Testis (tissue), 2 donors: ENCODE measurements at regions not wholly inside any gene's neighbourhood (a gene's known extent, or its start where the extent isn't known, plus 50 kb on each side); places are given as distances from the start of the nearest gene placed in this dataset.

Experiments
- DNase-seq: peaks from one replicate; pipeline ENCODE4 v3.0.0-alpha.2; 2019
- H3K27ac ChIP-seq, 2 donors: fragments of 200-600 bp; sonication (generic); one replicate each; pipeline ENCODE4 v1.5.1; 2019
- H3K27me3 ChIP-seq: fragments of 200-600 bp; sonication (generic); one replicate; pipeline ENCODE4 v1.5.1; 2019
- H3K36me3 ChIP-seq: fragments of 200-600 bp; sonication (generic); one replicate; pipeline ENCODE4 v1.5.1; 2017; ENCODE audit warnings: low read depth; ENCODE audit errors: missing control alignments
- H3K4me1 ChIP-seq: fragments of 200-600 bp; sonication (generic); one replicate; pipeline ENCODE4 v1.5.1; 2019
- H3K4me3 ChIP-seq, 2 donors: fragments of 200-600 bp; sonication (generic); one replicate each; pipeline ENCODE4 v1.5.1; 2017 to 2019
- H3K9me3 ChIP-seq: fragments of 200-600 bp; sonication (generic); one replicate; pipeline ENCODE4 v1.5.1; 2017
- POLR2A ChIP-seq: fragments of 450-650 bp; IDR thresholded peaks from one replicate; pipeline ENCODE4 v1.6.1; 2017; ENCODE audit warnings: antibody characterized with exemption, mild to moderate bottlenecking, moderate library complexity
- WGBS, 2 donors: methylation state at CpG; one replicate each; pipeline ENCODE4 v1.1.5; 2018; 5-methylcytosine and 5-hydroxymethylcytosine counted together
- intact Hi-C: fragments of 100-400 bp; cut with DNase I; formaldehyde crosslinking; loops from one replicate; pipeline ENCODE4 v1.15.1; 2023; ENCODE audit warnings: low total_unique reads
- TF ChIP-seq, protein P1 (sequence below), 3 experiments: fragments of 450-650 bp in 2 of 3; fragments of 200-600 bp in 1 of 3; sonication (generic) in 1 of 3; IDR thresholded peaks; one replicate each; pipeline ENCODE4 v1.5.1; 2016 to 2019; ENCODE audit warnings: antibody characterized with exemption in 3 of 3, mild to moderate bottlenecking in 2 of 3, moderate library complexity in 1 of 3

DNA sequence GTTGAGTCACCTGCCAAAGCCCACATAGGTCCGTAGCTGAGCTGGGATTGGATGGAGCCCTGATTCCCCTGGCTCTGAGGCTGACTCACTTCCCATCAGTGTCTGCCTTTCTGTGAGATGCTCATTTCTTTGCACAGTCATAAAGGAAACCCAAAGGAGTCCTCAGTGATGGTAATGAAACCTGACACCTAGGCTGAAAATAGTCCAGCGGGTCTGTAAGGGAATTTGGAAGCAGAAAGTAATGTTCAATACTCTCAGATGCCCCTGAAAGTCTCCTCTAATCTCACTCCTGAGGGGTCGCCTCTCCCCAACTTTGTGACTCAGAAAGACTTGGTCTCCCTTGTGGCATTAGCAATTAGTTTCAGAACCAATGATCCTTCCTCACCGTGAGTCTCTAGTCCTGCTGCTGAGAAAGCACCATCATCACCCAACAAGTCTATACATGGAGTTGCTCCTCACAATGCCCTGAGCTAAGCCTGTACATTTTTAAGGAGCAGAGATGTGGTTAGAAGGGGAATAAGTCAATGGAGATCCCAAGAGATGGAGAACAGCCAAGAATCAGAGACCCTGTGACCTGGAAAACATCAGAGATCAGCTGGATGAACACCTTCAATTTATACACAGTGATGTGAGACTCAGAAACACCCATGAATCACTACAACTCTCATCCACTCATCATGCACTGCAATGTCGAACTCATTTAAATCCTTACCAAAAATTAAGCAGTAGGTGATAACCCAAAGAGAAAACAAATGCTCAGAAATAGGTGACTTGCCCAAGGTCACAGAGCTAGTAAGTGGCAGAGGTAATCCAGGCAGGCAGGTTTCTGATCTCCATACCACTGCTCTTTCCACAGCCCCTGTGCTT is 219.0 kb upstream of the CPEB2 start:
- no peak overlapping the region for H3K27ac ChIP-seq
- no peak for DNase-seq
- no peaks in the 10 kb centered on the region for H3K27me3 ChIP-seq
- intact Hi-C loops: no loop called here
- H3K4me3 ChIP-seq: no peak overlapping the region
- H3K4me1 ChIP-seq: no peaks in the 10 kb centered on the region
- WGBS, 2 donors: 67 to 72% methylated on average over 5 of the region's 5 CpGs
- no peaks in the 10 kb centered on the region for H3K36me3 ChIP-seq
- no peaks in the 10 kb centered on the region for H3K9me3 ChIP-seq
- TF ChIP-seq, protein P1, sequence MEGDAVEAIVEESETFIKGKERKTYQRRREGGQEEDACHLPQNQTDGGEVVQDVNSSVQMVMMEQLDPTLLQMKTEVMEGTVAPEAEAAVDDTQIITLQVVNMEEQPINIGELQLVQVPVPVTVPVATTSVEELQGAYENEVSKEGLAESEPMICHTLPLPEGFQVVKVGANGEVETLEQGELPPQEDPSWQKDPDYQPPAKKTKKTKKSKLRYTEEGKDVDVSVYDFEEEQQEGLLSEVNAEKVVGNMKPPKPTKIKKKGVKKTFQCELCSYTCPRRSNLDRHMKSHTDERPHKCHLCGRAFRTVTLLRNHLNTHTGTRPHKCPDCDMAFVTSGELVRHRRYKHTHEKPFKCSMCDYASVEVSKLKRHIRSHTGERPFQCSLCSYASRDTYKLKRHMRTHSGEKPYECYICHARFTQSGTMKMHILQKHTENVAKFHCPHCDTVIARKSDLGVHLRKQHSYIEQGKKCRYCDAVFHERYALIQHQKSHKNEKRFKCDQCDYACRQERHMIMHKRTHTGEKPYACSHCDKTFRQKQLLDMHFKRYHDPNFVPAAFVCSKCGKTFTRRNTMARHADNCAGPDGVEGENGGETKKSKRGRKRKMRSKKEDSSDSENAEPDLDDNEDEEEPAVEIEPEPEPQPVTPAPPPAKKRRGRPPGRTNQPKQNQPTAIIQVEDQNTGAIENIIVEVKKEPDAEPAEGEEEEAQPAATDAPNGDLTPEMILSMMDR (IDR thresholded peaks at IDR 0.05): no peak
- no peak for TF ChIP-seq POLR2A

DNA sequence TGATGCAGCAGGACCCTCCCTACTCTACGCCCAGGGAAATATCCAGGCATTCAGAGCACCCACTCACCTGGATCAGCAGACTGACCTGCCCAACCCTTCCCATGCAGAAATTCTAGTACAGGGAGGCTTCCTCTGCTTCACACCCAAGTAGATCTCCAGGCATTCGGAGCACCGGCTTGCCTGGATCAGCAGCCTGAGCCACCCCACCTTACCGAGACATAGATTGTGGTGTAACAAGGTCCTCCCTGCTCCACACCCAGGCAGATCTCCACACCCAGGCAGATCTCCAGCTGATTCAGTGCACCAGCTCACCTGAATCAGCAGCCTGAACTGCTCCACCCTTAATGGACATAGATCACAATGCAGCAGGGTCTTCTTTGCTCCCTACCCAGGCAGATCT is 215.1 kb upstream of the CPEB2 start:
- H3K27me3 ChIP-seq: no peaks in the 10 kb centered on the region
- no peak for DNase-seq
- H3K36me3 ChIP-seq: no peaks in the 10 kb centered on the region
- 43 to 72% methylated on average over 2 to 4 of the region's 4 CpGs for WGBS, 2 donors
- no peak overlapping the region for H3K4me3 ChIP-seq
- no peak for TF ChIP-seq POLR2A
- TF ChIP-seq, protein P1 (IDR thresholded peaks at IDR 0.05): no peak
- no peaks in the 10 kb centered on the region for H3K9me3 ChIP-seq
- H3K27ac ChIP-seq: no peak overlapping the region
- H3K4me1 ChIP-seq: no peaks in the 10 kb centered on the region
- intact Hi-C loops: no loop called here

DNA sequence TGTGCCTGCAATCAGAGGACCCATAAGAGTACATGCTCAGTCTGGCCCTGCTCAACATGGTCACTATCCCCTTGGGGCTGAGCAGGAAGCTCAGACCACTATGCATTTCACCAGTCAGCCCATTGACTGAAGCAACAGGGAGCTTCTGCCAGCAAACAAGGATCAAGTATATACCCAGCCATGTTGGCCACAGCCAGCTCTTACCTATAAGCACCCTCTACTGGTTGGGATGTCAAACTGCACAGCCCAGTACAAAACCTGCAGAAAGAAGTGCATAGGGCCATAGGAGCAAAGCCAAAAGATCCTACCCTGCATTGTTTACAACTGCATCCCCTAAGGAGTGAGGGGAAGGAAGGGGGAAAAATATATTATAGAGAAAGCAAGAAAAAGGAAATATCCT is 214.4 kb upstream of the CPEB2 start:
- Histone ChIP-seq H3K27me3 (no peaks in the 10 kb centered on the region), H3K4me3 (no peak overlapping the region), H3K4me1 (no peaks in the 10 kb centered on the region), H3K27ac (no peak overlapping the region), H3K9me3 (no peaks in the 10 kb centered on the region), H3K36me3 (no peaks in the 10 kb centered on the region)
- intact Hi-C loops: no loop called here
- DNase-seq: peak; percentile 28
- no peak for TF ChIP-seq POLR2A
- TF ChIP-seq, protein P1 (IDR thresholded peaks at IDR 0.05): peak in 1 of 3 experiments; percentile 30

DNA sequence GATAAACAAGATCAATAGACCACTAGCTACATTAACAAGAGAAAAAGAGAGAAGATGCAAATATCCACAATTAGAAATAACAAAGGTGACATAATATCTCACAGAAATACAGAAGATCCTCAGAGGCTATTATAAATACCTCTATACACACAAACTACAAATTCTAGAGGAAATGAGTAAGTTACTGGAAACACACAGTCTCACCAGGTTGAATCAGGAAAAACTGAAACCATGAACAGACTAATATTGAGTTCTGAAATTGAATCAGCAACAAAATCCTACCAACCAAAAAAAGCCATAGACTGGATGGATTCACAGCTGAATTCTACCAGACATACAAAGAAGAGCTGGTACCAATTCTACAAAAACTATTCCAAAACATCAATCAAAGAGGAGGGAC is 211.8 kb upstream of the CPEB2 start:
- no peak for DNase-seq
- Histone ChIP-seq H3K27me3 (no peaks in the 10 kb centered on the region), H3K4me3 (no peak overlapping the region), H3K9me3 (no peaks in the 10 kb centered on the region), H3K36me3 (no peaks in the 10 kb centered on the region), H3K4me1 (no peaks in the 10 kb centered on the region), H3K27ac (no peak overlapping the region)
- TF ChIP-seq POLR2A: no peak
- TF ChIP-seq, protein P1 (IDR thresholded peaks at IDR 0.05): no peak
- intact Hi-C loops: no loop called here

DNA sequence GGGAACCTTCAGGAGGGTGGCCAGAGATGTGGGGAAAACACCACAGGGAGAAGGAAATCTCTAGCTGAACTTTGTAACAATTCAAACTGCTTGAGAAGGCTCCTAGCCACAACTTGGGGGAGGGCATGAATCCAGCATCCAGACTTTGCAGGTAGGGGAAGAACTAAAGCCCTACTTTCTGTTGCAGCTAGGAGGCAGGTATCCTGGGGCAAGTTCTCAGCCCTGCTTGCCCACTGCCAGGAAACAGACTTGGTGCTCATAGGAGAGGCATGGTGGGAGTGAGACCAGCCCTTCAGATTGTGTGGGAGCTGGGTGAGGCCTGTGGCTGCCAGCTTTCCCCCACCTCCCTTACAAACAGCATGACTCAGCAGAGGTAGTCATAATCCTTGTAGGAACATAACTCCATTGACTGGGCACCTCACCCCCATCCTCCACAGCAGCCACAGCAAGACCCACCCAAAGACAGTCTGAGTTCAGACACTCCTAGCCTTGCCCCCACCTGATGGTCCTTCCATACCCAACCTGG is 209.5 kb upstream of the CPEB2 start:
- TF ChIP-seq, protein P1 (IDR thresholded peaks at IDR 0.05): no peak
- no peak for TF ChIP-seq POLR2A
- Histone ChIP-seq H3K4me1 (no peaks in the 10 kb centered on the region), H3K27me3 (no peaks in the 10 kb centered on the region), H3K9me3 (no peaks in the 10 kb centered on the region), H3K27ac (no peak overlapping the region), H3K4me3 (no peak overlapping the region), H3K36me3 (no peaks in the 10 kb centered on the region)
- intact Hi-C loops: no loop called here
- DNase-seq: no peak
